GM23338 (cell line): ENCODE measurements at regions not wholly inside any gene's neighbourhood (a gene's known extent, or its start where the extent isn't known, plus 50 kb on each side); places are given as distances from the start of the nearest gene placed in this dataset.

ENCODE experiments used
- ATAC-seq: fragments of 200-7000 bp; cut with Tn5 transposase; 3 replicates; pipeline ENCODE4 v1.9.1; 2020
- DNase-seq: peaks from one replicate; pipeline ENCODE4 v3.0.0-alpha.2; 2015; ENCODE audit warnings: low spot score
- H2AFZ ChIP-seq: fragments of 200-600 bp; sonication (generic); 2 replicates; pipeline ENCODE4 v1.8.0; 2016; ENCODE audit warnings: antibody characterized with exemption, mild to moderate bottlenecking, moderate library complexity
- H3F3A ChIP-seq: fragments of 200-600 bp; sonication (generic); replicated peaks from 2 replicates; pipeline ENCODE4 v1.8.0; 2017; ENCODE audit warnings: antibody characterized with exemption, mixed run types, low read depth
- H3K27ac ChIP-seq: fragments of 200-600 bp; sonication (generic); 2 replicates; pipeline ENCODE4 v1.6.1; 2016; ENCODE audit warnings: low read depth
- H3K27me3 ChIP-seq: fragments of 200-600 bp; sonication (generic); 2 replicates; pipeline ENCODE4 v1.8.0; 2016; ENCODE audit warnings: mild to moderate bottlenecking, mixed run types, moderate library complexity; ENCODE audit not compliant: insufficient read depth
- H3K36me3 ChIP-seq: fragments of 200-600 bp; sonication (generic); 2 replicates; pipeline ENCODE4 v1.8.0; 2016; ENCODE audit warnings: mild to moderate bottlenecking; ENCODE audit not compliant: insufficient read depth
- H3K4me1 ChIP-seq: fragments of 200-600 bp; sonication (generic); 2 replicates; pipeline ENCODE4 v1.8.0; 2016; ENCODE audit warnings: mild to moderate bottlenecking, moderate library complexity; ENCODE audit not compliant: insufficient read depth
- H3K4me2 ChIP-seq: fragments of 200-600 bp; sonication (generic); 2 replicates; pipeline ENCODE4 v1.7.1; 2017; ENCODE audit warnings: mixed run types
- H3K4me3 ChIP-seq: fragments of 200-600 bp; sonication (generic); 2 replicates; pipeline ENCODE4 v1.6.1; 2016; ENCODE audit warnings: mixed run types
- H3K79me2 ChIP-seq: fragments of 200-600 bp; sonication (generic); replicated peaks from 2 replicates; pipeline ENCODE4 v1.8.0; 2017; ENCODE audit warnings: mild to moderate bottlenecking; ENCODE audit not compliant: insufficient read depth
- H3K9me2 ChIP-seq: fragments of 200-600 bp; sonication (generic); 2 replicates; pipeline ENCODE4 v1.8.0; 2017; ENCODE audit not compliant: insufficient read depth
- H4K20me1 ChIP-seq: fragments of 200-600 bp; sonication (generic); replicated peaks from 2 replicates; pipeline ENCODE4 v1.8.0; 2017; ENCODE audit warnings: mild to moderate bottlenecking; ENCODE audit not compliant: insufficient read depth
- H3K27ac Mint-ChIP-seq: 2 replicates; pipeline ENCODE4 v1.8.0; 2020; ENCODE audit warnings: inconsistent platforms, mild to moderate bottlenecking, moderate library complexity, mixed read lengths
- H3K27me3 Mint-ChIP-seq: 3 replicates; pipeline ENCODE4 v1.8.0; 2022; ENCODE audit warnings: low read depth, mild to moderate bottlenecking, moderate library complexity, mixed read lengths, inconsistent platforms; ENCODE audit not compliant: insufficient read depth, poor library complexity
- H3K36me3 Mint-ChIP-seq: 3 replicates; pipeline ENCODE4 v1.8.0; 2021; ENCODE audit warnings: low read depth, mild to moderate bottlenecking, inconsistent platforms, moderate library complexity, mixed read lengths
- H3K4me1 Mint-ChIP-seq: 3 replicates; pipeline ENCODE4 v1.8.0; 2020; ENCODE audit warnings: mild to moderate bottlenecking, inconsistent platforms, mixed read lengths
- H3K4me3 Mint-ChIP-seq: 3 replicates; pipeline ENCODE4 v1.8.0; 2021; ENCODE audit warnings: moderate library complexity, mild to moderate bottlenecking, inconsistent platforms, mixed read lengths
- H3K9me3 Mint-ChIP-seq: 3 replicates; pipeline ENCODE4 v1.8.0; 2020; ENCODE audit warnings: moderate library complexity, mild to moderate bottlenecking, inconsistent platforms, mixed read lengths
- CREB1 ChIP-seq: fragments of 250-450 bp; sonication (Bioruptor Pico); IDR thresholded peaks from 2 replicates; pipeline ENCODE4 v1.5.0; 2020; ENCODE audit warnings: low read depth, mild to moderate bottlenecking, moderate library complexity
- CTCF ChIP-seq, 2 experiments: fragments of 200-600 bp in 1 of 2; sonication (generic) in 1 of 2; conservative IDR thresholded peaks; 2 replicates each; pipeline versions ENCODE4 v1.5.1 to v1.6.1; 2016 to 2017; ENCODE audit warnings: antibody characterized with exemption in 2 of 2, low read depth in 2 of 2, mild to moderate bottlenecking in 2 of 2, moderate library complexity in 1 of 2
- ETS1 ChIP-seq: IDR thresholded peaks from 2 replicates; pipeline ENCODE4 v1.6.1; 2016; ENCODE audit warnings: antibody characterized with exemption
- EZH2 ChIP-seq: fragments of 200-600 bp; sonication (generic); IDR thresholded peaks from one replicate; pipeline ENCODE4 v1.8.0; 2017; ENCODE audit warnings: antibody characterized with exemption, mild to moderate bottlenecking, low read depth; ENCODE audit not compliant: unreplicated experiment
- EZH2phosphoT487 ChIP-seq: fragments of 200-600 bp; sonication (generic); IDR thresholded peaks from one replicate; pipeline ENCODE4 v1.8.1; 2018; ENCODE audit warnings: antibody characterized with exemption; ENCODE audit not compliant: unreplicated experiment
- JUNB ChIP-seq: IDR thresholded peaks from one replicate; pipeline ENCODE4 v1.6.1; 2016; ENCODE audit warnings: antibody characterized with exemption; ENCODE audit not compliant: unreplicated experiment
- NANOG ChIP-seq: IDR thresholded peaks from 2 replicates; pipeline ENCODE4 v1.6.1; 2016; ENCODE audit warnings: antibody characterized with exemption, borderline replicate concordance
- POLR2AphosphoS5 ChIP-seq: IDR thresholded peaks from 2 replicates; pipeline ENCODE4 v1.6.1; 2016; ENCODE audit warnings: antibody characterized with exemption, low read depth
- REST ChIP-seq: IDR thresholded peaks from one replicate; pipeline ENCODE4 v1.6.1; 2018; ENCODE audit warnings: antibody characterized with exemption; ENCODE audit not compliant: unreplicated experiment
- STAT1 ChIP-seq: IDR thresholded peaks from one replicate; pipeline ENCODE4 v1.6.1; 2016; ENCODE audit warnings: antibody characterized with exemption; ENCODE audit not compliant: unreplicated experiment
- ZNF114 ChIP-seq: fragments of 250-450 bp; sonication (Bioruptor Pico); IDR thresholded peaks from 2 replicates; pipeline ENCODE4 v1.5.0; 2020; ENCODE audit warnings: mild to moderate bottlenecking, moderate library complexity
- ZNF331 ChIP-seq: fragments of 250-450 bp; sonication (Bioruptor Pico); IDR thresholded peaks from 2 replicates; pipeline ENCODE4 v1.5.0; 2020; ENCODE audit warnings: low read depth, mild to moderate bottlenecking, moderate library complexity
- ZNF462 ChIP-seq: fragments of 250-450 bp; sonication (Bioruptor Pico); IDR thresholded peaks from 2 replicates; pipeline ENCODE4 v1.5.0; 2020; ENCODE audit warnings: mild to moderate bottlenecking, moderate library complexity

- no peak overlapping the region for H3K4me3 ChIP-seq
- Mint-ChIP-seq H3K9me3 (no peaks in the 10 kb centered on the region), H3K36me3 (no peaks in the 10 kb centered on the region), H3K4me3 (no peak overlapping the region), H3K27ac (no peak overlapping the region), H3K4me1 (no peaks in the 10 kb centered on the region), H3K27me3 (no peaks in the 10 kb centered on the region)
- no peaks in the 10 kb centered on the region for H3K36me3 ChIP-seq
- no peak overlapping the region for H3K27ac ChIP-seq
- no peaks in the 10 kb centered on the region for H3K9me2 ChIP-seq
- DNase-seq (no peak), ATAC-seq (no peak)
- H2AFZ ChIP-seq = no peak overlapping the region
- no peaks in the 10 kb centered on the region for H3F3A ChIP-seq
- no peaks in the 10 kb centered on the region for H3K4me1 ChIP-seq
- H3K79me2 ChIP-seq = no peaks in the 10 kb centered on the region
- H3K27me3 ChIP-seq = no peaks in the 10 kb centered on the region
- TF ChIP-seq ETS1 (no peak), NANOG (no peak), ZNF114 (CRISPR knock-in tag) (no peak), JUNB (no peak), EZH2 (no peak), CTCF (conservative IDR thresholded peaks at IDR 0.05; ENCODE audit: low read depth in 2 of 2) (no peak), CREB1 (no peak), ZNF331 (CRISPR knock-in tag) (no peak), REST (no peak), EZH2phosphoT487 (no peak), STAT1 (no peak), POLR2AphosphoS5 (no peak), ZNF462 (CRISPR knock-in tag) (no peak)
- no peaks in the 10 kb centered on the region for H4K20me1 ChIP-seq
- H3K4me2 ChIP-seq = no peak overlapping the region
Measured at GRCh38 chr11:104462341-104462740, 298.4 kb upstream of the PDGFD start.
